Activated CD8-positive, alpha-beta memory T cell treated with anti-CD3 and anti-CD28 coated beads, Interleukin-2, amount 50 U/mL, for 4 hours (primary cell): ENCODE measurements at regions not wholly inside any gene's neighbourhood (a gene's known extent, or its start where the extent isn't known, plus 50 kb on each side); places are given as distances from the start of the nearest gene placed in this dataset.

Experiments
- DNase-seq: peaks from one replicate; pipeline ENCODE4 v3.0.0-alpha.2; 2020

GRCh38 chr5:34599471-34600117, 56.5 kb upstream of the RAI14 start:
- DNase-seq = no peak

GRCh38 chr5:34600118-34600493, 56.0 kb upstream of the RAI14 start:
- DNase-seq = no peak

- DNase-seq = no peak
Observed at GRCh38 chr5:34603378-34603777, 52.8 kb upstream of the RAI14 start.

GRCh38 chr5:34604119-34604675, 51.9 kb upstream of the RAI14 start:
- DNase-seq = no peak

GRCh38 chr5:34606101-34606500, 50.0 kb upstream of the RAI14 start:
- DNase-seq = no peak
